Glomerular endothelial cell (primary cell): ENCODE measurements at regions not wholly inside any gene's neighbourhood (a gene's known extent, or its start where the extent isn't known, plus 50 kb on each side); places are given as distances from the start of the nearest gene placed in this dataset.

ENCODE experiments used
- DNase-seq: peaks from one replicate; pipeline ENCODE4 v3.0.0-alpha.2; 2011; ENCODE audit warnings: low read depth, low spot score; ENCODE audit errors: extremely low read depth

DNA sequence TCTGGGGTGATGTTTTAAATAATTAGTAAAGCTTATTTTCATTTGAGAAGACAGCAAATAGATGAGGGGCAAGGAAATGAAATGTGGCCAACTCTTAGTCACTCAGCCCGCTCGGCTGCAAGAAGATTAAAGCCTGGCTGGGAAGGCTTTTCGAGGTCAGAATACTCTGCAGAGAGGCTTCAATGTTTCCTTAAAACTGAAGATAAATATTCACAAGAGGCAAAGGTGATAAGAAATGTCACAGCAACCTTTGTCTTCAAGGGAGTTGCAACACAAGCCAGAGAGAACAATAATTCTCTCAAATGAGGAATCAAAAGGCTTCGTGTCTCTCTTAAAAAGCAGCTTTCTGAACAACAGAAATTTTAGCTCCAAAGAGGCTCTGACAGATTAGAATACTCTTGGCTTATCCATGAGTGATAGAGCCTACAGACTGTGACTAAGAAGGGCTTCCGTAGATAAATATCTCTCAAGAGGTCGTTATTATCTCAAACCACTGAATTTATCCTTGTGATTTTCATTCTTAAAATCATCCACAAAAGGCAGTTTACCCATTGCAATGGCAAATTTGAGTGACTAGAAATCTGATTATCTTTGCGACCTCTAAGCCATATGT is 92.5 kb downstream of the KLF6 start:
- no peak for DNase-seq

DNA sequence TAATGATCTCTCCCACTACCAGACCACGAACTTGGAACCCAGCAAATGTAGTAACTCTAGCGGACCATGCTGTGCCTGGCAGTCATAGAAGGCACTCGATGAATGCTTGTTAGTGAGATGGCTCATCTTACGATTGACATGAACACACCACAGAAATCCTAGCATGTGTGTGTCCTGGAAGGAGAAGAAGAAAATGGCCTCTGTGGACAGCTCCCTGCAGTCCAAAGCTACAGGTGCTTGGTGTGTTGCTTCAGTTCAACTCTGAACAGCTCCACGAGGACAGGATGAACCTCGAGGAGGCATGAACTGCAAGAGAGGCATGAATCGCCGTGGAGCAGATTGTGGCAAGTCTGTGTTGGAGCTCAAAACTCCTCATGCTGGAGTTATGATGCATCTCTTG is 93.5 kb downstream of the KLF6 start:
- no peak for DNase-seq

DNA sequence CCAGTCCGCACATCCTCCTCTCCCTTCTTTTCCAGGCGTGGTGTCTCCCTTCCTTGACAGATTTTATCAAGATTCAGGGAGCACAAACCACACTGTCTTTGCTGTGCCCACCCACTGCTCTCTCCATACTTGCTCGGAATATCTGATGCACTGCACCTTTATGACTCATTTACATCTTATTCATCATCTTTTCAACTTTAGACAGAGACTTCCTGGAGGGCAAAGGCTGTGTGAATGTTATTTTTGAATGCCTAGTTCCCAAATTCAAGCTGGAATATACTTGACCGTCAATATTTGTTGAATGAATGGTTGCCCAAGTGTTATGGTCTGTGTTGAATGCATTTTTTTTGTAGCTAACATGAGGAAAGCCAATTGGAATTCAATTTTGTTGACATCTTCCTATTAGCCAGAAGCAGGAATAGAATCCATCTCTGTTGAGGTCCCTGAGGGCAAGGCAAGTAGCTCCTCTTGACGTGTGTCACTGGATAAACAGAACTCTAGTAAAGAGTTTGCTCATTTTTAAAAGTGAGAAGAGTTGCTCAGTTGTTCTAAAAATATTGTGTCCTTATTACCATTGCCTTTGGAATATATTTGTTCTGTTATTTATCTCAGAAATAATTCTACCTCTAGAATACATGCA is 95.0 kb downstream of the KLF6 start:
- no peak for DNase-seq

DNA sequence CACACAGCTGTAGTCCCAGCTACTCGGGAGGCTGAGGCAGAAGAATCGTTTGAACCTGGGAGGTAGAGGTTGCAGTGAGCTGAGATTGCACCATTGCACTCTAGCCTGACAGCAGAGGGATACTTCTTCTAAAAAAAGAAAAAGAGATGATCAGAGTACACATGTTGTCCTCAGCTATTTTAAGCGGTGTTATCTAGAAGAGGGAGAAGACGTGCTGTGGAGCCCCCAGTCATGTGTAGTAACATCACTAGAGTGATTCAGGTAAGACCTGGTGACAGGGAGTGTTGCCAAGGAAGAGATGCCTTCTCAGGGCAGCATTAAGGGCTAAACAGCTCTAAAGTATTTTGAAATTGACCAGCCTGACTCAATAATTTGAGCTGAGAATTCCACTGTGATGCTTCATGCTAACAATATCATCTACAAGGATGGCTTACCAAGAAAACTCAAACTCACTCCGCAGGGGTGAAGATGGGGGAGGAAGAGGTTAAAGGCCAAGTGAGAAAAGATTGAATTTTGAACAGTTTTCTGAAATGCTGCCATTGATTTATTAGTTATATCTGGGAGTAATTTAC is 97.4 kb downstream of the KLF6 start:
- DNase-seq = no peak

DNA sequence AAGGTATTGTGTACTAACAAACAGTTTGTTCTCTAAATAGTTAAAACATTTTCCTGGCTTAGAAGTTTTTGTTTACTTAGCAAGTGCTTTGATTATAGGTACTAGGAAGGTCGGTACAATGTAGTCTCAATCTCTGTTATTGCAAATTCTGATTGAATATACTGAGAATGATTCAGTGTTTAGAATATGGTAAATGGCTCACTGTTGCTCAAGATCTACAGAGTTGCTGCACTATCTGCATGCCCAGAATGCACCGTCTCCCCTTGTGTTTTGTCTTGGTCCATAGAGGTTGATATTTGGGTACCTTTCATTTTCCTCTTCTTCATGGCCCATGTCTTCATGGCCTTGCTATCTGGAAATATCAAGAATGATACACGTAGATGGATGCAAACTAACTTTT is 99.6 kb downstream of the KLF6 start:
- no peak for DNase-seq

DNA sequence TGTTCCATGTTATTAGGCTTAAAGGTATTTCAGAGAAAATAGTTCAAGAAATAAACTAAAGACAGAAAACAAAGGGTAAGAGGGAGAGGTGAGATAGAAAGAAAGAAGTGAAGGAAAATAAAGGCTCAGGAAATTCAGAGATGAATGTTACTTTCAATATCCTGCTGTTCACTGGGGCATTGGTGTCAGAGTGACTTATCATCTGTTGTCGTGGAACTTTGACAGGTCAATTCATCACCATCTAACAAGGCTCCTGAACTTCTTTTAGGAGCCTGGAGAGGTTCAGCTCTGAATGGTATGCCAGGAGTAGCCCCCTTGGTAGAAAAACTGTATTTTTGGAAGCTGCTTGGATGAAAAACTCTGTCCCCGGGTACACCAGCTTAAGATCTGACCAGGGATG is 100.1 kb downstream of the KLF6 start:
- DNase-seq = no peak

DNA sequence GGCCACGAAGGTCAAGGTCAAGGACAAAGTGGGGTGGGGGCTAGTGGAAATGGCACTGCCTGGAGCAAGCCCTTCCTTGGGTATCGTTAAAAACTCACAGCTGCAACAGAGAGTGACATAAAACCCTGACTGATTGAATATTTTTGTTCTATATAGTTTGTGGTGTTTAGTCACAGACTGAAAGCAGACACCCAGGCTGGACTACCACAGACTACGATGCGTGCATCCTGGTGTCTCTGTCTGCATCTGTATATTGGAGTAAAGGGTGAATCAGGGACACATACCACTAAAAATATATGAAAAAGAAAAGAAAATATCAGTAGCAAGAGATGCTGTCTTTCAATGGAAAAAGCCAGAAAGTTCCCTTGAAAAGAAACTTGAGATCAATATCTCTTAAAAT is 101.4 kb downstream of the KLF6 start:
- no peak for DNase-seq

DNA sequence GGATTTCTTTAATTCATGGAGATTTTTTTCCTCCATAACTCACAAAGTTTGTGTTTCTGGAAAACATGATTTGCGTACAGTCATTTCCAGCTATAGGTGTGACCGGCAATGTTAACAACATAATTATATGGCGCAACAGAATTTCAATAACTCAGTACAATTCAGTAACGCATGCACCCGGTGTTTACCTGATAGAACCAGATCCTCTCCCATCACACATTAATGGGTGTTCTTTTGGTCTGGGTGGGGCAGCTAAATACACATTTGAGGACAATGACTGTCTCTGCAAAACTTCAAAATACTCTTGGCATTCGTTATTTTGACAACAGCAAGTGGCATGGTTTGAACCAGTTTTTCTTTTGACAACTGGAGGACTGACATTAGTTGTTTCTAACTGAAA is 102.3 kb downstream of the KLF6 start:
- no peak for DNase-seq

DNA sequence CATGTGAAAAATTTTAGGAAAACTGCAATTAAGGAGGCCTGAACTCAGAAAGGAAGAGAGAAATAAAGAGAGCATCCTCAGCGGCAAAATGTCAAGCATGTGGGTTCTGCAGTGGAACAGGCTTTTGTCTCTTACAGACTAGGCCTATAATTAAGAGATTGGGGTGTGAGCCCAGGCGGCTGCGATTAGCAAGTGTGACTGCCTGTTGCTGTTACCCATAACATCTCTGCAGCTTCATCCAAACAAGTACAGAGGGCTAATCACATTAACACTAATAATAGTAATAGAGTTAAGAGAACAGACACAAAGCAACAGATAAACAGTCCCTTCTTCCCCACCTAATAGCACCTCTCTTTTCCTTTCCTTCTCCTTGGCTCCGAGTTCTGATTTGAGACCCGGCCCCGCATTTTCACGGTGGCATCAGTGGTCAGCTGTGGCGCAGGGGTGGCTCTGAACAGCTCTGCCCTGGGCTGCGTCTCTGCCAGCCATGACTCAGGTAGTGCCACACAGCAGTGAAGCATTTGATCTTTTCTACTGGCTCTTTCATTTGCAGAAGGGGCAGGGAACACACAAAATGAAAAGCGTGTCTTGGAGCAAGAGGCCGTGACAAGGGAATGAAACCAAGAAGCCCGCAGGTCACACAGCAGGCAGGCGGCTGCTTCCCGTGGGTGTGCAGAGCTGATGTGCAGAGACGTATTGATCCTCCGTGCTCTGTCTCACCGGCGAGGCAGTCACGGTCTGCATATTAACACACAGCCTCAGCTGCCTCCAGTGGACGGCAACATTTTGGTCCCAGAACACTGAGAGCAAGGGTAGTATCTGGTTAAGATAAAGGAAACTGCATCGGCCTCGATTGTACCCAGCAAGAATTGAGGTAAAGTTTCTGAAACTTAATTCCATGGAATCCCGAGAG is 103.1 kb downstream of the KLF6 start:
- DNase-seq = no peak

DNA sequence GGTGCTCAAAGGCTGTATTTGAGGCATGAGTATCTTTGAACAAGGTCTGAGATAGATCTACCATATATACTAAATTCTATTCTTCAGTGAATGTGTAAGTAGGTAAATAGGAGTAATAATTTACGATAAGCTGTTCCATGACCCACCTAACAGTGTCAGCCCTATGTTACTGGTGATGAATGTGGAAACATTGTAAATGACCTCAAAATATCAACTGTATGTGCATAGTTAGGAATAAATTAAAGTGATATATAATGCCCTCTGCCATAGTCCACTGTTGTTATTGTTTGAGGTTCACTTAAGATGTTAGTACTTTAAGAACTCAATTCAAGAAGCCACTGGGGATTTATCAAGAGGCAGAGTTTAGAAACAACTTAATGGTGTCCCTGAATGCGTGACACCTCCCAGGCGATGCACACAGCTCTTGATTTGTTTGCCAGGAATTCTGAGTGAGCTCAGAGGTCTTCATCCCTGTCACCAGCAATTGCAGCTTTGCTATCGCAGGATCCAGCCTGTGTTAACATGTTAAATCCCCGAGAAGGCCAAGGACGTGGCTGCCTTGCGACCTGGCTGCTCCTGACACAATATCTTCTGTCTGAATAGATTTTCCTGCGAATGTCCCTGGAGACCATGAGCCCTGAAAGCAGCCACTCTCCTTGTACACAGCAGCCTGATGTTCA is 104.9 kb downstream of the KLF6 start:
- no peak for DNase-seq

DNA sequence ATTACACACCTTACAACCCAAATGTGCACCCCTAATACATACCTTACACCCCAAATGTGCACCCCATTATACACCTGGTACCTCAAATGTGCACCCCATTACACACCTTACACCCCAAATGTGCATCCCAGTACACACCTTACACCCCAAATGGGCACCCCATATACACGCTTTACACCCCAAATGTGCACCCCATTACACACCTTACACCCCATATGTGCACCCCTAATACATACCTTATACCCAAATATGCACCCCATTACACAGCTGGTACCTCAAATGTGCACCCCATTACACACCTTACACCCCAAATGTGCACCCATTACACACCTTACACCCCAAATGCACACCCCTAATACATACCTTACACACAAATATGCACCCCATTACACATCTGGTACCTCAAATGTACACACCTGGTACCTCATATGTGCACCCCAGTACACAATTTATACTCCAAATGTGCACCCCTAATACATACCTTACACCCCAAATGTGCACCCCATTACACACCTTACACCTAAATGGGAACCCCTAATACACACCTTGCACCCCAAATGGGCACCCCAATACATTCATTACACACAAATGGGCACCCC is 106.3 kb downstream of the KLF6 start:
- DNase-seq = no peak

DNA sequence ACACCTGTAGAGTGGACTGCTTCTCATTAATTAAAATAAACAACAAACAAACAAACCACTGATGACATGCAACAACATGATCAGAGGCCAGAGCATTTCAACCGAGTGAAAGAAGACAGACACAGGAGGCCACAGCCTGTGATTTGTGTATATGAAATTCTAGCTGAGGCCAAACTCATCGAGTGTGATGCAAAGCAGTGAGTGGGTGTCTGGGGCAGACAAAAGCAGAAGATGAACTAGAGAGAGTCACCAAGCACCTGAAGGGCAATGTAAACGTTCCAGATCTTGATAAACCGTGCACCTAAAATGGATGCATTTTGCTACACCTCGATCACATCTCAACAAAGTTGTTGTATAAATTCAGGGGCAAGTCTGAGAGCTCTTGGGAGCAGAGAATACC is 108.4 kb downstream of the KLF6 start:
- no peak for DNase-seq

DNA sequence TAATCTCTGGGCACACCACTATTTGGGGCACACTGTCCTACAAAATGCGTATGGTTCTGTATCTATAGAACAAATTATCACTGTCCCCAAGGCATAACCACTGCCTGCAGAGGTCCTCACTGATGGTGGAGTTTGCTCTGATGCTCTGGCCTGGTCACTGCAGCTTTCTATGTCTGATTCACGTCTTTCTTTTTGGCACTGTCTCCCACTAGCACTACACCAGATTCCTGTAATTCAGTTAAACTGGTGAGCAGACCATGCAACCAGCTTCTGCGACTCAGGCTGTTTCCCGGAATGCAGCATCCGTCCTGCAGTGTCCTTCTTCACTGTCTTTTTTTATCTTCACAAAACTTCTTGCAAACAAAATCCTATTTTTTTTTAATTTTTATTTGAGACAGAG is 112.8 kb downstream of the KLF6 start:
- no peak for DNase-seq

DNA sequence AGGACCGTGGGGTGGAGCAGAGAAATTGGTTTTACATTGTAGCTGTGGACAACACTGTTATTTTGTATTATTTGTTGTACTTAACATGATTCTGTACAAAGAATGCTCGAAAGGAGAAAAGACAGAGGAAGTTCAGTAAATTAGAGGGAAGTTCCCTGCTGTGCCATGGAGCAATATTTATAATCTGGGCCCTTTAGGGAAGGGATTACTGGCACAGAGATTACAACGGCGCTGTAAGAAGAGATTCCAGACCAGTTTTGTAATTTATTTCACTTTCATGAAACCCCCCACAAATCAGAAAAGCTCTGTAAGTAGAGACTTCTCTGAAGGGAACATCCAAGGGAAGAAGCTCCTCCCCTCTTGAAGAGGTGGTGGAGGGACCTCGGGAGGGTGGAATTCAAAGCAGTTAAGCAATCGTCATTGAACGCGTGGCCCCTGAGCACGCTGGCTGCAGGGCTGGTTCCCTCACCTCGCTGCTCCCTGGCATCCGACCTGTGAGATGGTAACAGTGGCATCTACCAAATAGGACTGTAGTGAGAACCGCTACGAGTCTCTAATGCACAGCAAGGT is 113.5 kb downstream of the KLF6 start:
- no peak for DNase-seq

DNA sequence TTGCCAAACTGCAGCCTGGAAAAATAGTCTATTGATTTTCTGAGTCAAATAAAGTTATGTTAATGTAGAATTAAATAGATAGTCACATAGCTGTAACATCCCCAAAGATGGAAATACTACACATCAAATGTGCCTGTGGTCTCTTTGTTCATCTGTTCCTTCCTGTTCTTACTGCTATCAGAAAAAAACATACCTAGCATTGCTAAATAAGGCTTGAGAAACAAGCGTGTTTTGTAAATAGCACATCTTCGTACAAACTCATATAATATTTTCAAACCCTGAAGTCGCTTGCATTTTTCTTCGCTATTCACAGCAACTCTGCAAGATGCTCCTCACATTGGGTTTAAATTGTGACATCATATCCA is 116.1 kb downstream of the KLF6 start:
- no peak for DNase-seq

DNA sequence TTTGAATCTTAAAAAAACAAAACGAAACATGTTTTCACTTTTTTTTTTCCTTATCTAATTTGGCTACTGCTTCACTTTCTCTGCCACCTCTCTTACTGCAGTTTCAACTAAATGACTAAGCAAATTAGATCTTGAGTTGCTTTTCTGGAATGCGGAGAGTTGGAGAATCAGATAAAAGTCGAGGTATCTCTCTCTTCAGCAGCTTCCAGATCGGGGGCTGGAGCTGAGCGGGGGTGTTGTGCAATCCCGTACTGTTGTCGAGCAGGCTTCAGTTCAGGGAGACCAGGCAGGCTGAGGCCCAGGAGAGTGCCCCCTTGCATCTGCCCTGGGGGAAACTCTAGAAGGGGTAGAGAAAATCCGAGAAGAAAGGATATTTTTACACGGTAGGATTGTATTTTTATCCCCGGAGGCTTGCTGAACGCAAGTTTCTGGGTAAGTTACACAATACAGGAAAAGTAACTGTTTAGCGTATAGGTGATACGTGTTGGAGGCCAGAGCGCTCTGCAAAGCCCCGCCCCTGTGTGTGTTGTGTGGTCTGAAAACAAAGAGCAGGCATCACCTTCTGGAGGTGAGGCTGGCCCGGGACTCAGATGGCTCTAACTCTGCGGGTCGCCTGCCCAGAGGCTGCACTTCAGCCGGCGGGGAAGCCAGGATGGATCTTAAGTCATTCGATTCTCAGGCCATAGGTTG is 116.6 kb downstream of the KLF6 start:
- DNase-seq = no peak

DNA sequence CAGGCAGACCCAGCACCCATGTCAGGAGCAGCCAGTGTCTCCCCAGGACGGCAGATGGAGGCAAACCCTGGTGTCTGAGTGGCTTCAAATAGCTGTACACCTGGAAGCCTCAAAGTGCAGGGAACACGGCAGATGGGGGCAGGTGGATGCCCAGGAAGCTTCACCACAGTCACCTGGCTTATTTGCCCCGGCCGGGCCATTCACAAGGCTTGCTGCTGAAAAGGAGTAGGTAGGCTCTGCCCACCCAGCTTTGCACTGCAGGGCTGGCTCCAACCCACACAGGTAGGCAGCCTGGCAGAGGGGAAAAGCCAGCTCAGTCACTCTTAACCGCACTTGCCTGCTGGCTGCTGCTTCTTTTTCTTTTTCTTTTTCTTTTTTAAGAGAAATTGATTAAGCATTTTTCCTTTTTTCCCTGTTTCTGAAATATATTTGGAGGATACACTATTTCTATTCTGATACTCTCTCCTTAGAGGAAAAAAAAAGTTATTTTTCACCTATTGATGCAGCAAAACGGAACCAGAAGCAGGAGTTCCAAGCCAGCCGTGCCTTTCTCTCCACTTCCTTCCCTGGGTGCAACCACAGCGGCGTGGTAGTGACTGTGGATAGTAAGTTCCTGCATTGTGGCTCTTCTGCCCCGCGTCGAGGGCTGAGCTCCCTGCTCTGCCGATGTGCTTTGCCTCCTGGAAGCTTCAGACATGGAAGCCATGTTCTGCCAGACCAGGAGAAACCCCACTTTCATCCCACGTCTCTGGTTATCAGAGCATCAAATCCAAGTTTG is 118.3 kb downstream of the KLF6 start:
- DNase-seq = no peak

DNA sequence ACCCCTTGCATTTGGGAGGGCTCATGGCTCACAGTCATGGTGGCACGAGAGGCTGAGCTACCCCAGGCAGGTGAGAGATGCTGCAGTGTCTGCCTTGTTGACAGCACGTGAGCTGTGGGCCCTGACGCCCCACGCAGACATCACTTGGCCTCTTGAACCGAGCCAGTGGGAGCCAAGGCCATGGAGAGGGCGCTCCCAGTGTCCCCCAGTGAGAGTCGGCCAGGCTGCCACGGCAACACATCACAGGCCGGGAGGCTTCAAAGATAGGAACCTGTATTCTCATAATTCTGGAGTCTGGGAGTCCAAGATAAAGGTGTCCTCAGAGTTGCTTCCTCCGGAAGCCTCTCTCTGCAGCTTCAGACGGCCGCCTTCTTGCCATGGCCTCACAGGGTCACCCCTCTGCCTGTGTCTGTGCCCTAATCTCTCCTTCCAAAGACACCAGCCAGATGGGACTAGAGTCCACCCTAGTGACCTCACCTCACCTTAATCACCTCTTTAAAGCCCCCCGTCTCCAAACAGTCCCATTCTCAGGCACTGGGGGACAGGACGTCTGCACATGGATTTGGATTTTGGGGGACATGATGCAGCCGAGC is 119.6 kb downstream of the KLF6 start:
- no peak for DNase-seq

DNA sequence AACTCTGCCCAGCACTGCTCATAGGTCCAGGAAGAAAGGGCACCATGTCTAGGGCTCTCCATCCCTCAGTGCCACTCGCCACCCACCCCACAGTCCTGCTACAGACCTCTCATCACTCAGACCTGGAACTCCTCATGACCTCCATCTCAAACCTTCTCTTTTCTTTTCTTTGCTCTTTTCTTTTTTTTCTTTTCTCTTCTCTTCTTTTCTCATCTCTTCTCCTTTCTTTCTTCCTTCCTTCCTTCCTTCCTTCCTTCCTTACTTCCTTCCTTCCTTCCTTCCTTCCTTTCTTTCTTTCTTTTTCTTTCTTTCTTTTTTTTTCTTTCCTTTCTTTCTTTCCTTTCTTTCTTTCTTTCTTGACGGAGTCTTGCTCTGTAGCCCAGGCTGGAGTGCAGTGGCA is 122.2 kb downstream of the KLF6 start:
- DNase-seq = no peak
